IMR-90 (cell line): ENCODE measurements at regions not wholly inside any gene's neighbourhood (a gene's known extent, or its start where the extent isn't known, plus 50 kb on each side); places are given as distances from the start of the nearest gene placed in this dataset.

ENCODE experiments used
- ATAC-seq: fragments of 200-7000 bp; cut with Tn5 transposase; 2 replicates; pipeline ENCODE4 v1.9.1; 2020; ENCODE audit warnings: low read depth, mild to moderate bottlenecking, moderate library complexity
- BruUV-seq: library from RNA; stranded (reverse); fragments of 400-500 nt; replicated peaks from 2 replicates; lab custom pipeline; 2021; lab: Mats Ljungman, UMichigan
- CTCF ChIA-PET: fragments of 300-600 bp; formaldehyde crosslinking; extraction: SDS; loops from one replicate; lab custom pipeline; 2021; ENCODE audit warnings: antibody characterized with exemption; lab: Yijun Ruan, JAX
- POLR2A ChIA-PET: fragments of 300-600 bp; sonication (Branson Sonifier 250); formaldehyde crosslinking; loops from one replicate; lab custom pipeline; 2022; ENCODE audit warnings: antibody characterized with exemption; ENCODE audit not compliant: unreplicated experiment; lab: Charles Lee
- DNase-seq: peaks from one replicate; pipeline ENCODE4 v3.0.0; 2013
- H2AFZ ChIP-seq: replicated peaks from 2 replicates; pipeline ENCODE3; 2013; ENCODE audit warnings: low read length, mild to moderate bottlenecking; ENCODE audit not compliant: poor library complexity
- H2AK5ac ChIP-seq: 2 replicates; pipeline ENCODE4 v1.6.1; 2013; ENCODE audit warnings: low read depth, low read length, inconsistent platforms
- H2AK9ac ChIP-seq: replicated peaks from 2 replicates; pipeline ENCODE3; 2013; ENCODE audit warnings: mild to moderate bottlenecking, low read depth, low read length, moderate library complexity; ENCODE audit not compliant: poor library complexity
- H2BK120ac ChIP-seq: 2 replicates; pipeline ENCODE4 v1.6.1; 2013; ENCODE audit warnings: low read depth, low read length, inconsistent platforms
- H2BK15ac ChIP-seq: 3 replicates; pipeline ENCODE4 v1.6.1; 2013; ENCODE audit warnings: low read depth, low read length, inconsistent platforms
- H2BK20ac ChIP-seq: 2 replicates; pipeline ENCODE4 v1.6.1; 2013; ENCODE audit warnings: low read depth, mild to moderate bottlenecking, inconsistent platforms, low read length, moderate library complexity
- H2BK5ac ChIP-seq: 2 replicates; pipeline ENCODE4 v1.6.1; 2013; ENCODE audit warnings: mild to moderate bottlenecking, low read depth, low read length, inconsistent platforms; ENCODE audit not compliant: poor library complexity, severe bottlenecking
- H3K14ac ChIP-seq: replicated peaks from 2 replicates; pipeline ENCODE4 v1.6.1; 2013; ENCODE audit warnings: low read depth, low read length, inconsistent platforms
- H3K18ac ChIP-seq: 2 replicates; pipeline ENCODE4 v1.6.1; 2013; ENCODE audit warnings: low read depth, low read length, control low read depth
- H3K23ac ChIP-seq: 2 replicates; pipeline ENCODE4 v1.6.1; 2013; ENCODE audit warnings: low read depth, low read length, inconsistent platforms
- H3K27ac ChIP-seq: 2 replicates; pipeline ENCODE4 v1.5.1; 2013; ENCODE audit warnings: mild to moderate bottlenecking, control low read depth, low read length; ENCODE audit not compliant: insufficient read depth
- H3K27me3 ChIP-seq: 2 replicates; pipeline ENCODE4 v1.6.1; 2013; ENCODE audit warnings: low read length; ENCODE audit not compliant: control insufficient read depth, insufficient read depth
- H3K36me3 ChIP-seq: 2 replicates; pipeline ENCODE4 v1.6.1; 2013; ENCODE audit warnings: low read length, mixed read lengths; ENCODE audit not compliant: control insufficient read depth, insufficient read depth
- H3K4ac ChIP-seq: 2 replicates; pipeline ENCODE4 v1.6.1; 2013; ENCODE audit warnings: low read depth, low read length, inconsistent platforms
- H3K4me1 ChIP-seq: 2 replicates; pipeline ENCODE4 v1.6.1; 2013; ENCODE audit warnings: low read length, mixed read lengths; ENCODE audit not compliant: control insufficient read depth, insufficient read depth
- H3K4me2 ChIP-seq: 2 replicates; pipeline ENCODE4 v1.6.1; 2013; ENCODE audit warnings: low read depth, mild to moderate bottlenecking, control low read depth, low read length, moderate library complexity
- H3K4me3 ChIP-seq: 2 replicates; pipeline ENCODE4 v1.5.1; 2013; ENCODE audit warnings: low read depth, mild to moderate bottlenecking, control low read depth, low read length, moderate library complexity; ENCODE audit not compliant: insufficient read depth
- H3K56ac ChIP-seq: 2 replicates; pipeline ENCODE4 v1.6.1; 2013; ENCODE audit warnings: low read length, inconsistent platforms; ENCODE audit not compliant: insufficient read depth; ENCODE audit errors: extremely low read depth
- H3K79me1 ChIP-seq, 2 experiments: 2 replicates each; pipeline ENCODE4 v1.6.1; 2013; ENCODE audit warnings: low read length in 2 of 2, inconsistent platforms in 1 of 2, low read depth in 1 of 2
- H3K9ac ChIP-seq: 2 replicates; pipeline ENCODE4 v1.6.1; 2013; ENCODE audit warnings: low read depth, low read length, control low read depth
- H3K9me1 ChIP-seq: 2 replicates; pipeline ENCODE4 v1.6.1; 2013; ENCODE audit warnings: low read length, inconsistent platforms; ENCODE audit not compliant: insufficient read depth
- H3K9me3 ChIP-seq: 2 replicates; pipeline ENCODE4 v1.6.1; 2013; ENCODE audit warnings: low read length; ENCODE audit not compliant: control insufficient read depth, insufficient read depth
- H4K20me1 ChIP-seq: 2 replicates; pipeline ENCODE4 v1.6.1; 2013; ENCODE audit warnings: low read length, inconsistent platforms; ENCODE audit not compliant: insufficient read depth
- H4K5ac ChIP-seq: 2 replicates; pipeline ENCODE4 v1.6.1; 2013; ENCODE audit warnings: mild to moderate bottlenecking, low read depth, low read length, control low read depth
- H4K8ac ChIP-seq, 2 experiments: 2 replicates each; pipeline ENCODE4 v1.6.1; 2013; ENCODE audit warnings: low read depth in 2 of 2, low read length in 2 of 2, control low read depth in 1 of 2, inconsistent platforms in 1 of 2
- H4K91ac ChIP-seq: 2 replicates; pipeline ENCODE4 v1.6.1; 2013; ENCODE audit warnings: low read depth, low read length, inconsistent platforms; ENCODE audit not compliant: insufficient read depth
- BHLHE40 ChIP-seq: fragments of 150-350 bp; IDR thresholded peaks from 2 replicates; pipeline ENCODE4 v1.6.1; 2016; ENCODE audit warnings: mild to moderate bottlenecking, low read depth, low read length
- CEBPB ChIP-seq: IDR thresholded peaks from 2 replicates; pipeline ENCODE4 v1.6.1; 2012; ENCODE audit warnings: low read depth, low read length, improper control_type of control experiment
- CHD1 ChIP-seq: IDR thresholded peaks from 2 replicates; pipeline ENCODE4 v1.6.1; 2012; ENCODE audit warnings: low read depth, low read length, improper control_type of control experiment
- MAFK ChIP-seq: IDR thresholded peaks from 2 replicates; pipeline ENCODE4 v1.6.1; 2012; ENCODE audit warnings: low read depth, low read length, improper control_type of control experiment
- MXI1 ChIP-seq: IDR thresholded peaks from 2 replicates; pipeline ENCODE4 v1.6.1; 2012; ENCODE audit warnings: low read depth, mild to moderate bottlenecking, low read length, moderate library complexity, borderline replicate concordance
- POLR2A ChIP-seq: IDR thresholded peaks from 2 replicates; pipeline ENCODE4 v1.6.1; 2012; ENCODE audit warnings: mild to moderate bottlenecking, low read depth, low read length
- RFX5 ChIP-seq: IDR thresholded peaks from 2 replicates; pipeline ENCODE4 v1.8.0; 2012; ENCODE audit warnings: low read depth, mild to moderate bottlenecking, low read length, moderate library complexity
- SMC3 ChIP-seq: fragments of 150-350 bp; IDR thresholded peaks from 2 replicates; pipeline ENCODE4 v1.6.1; 2016; ENCODE audit warnings: low read depth, mild to moderate bottlenecking, antibody characterized with exemption, low read length, moderate library complexity
- dilution Hi-C: fragments of 300-500 bp; cut with HindIII; formaldehyde crosslinking; loops from one replicate; pipeline ENCODE4 v1.14.3; 2018; ENCODE audit warnings: low sequenced_read_pairs; ENCODE audit not compliant: unreplicated experiment
- in situ Hi-C: fragments of 300-500 bp; cut with MboI; formaldehyde crosslinking; loops from 3 replicates; pipeline ENCODE4 v1.14.3; 2019; ENCODE audit warnings: low sequenced_read_pairs, inconsistent platforms, mixed read lengths
- intact Hi-C: fragments of 100-400 bp; cut with micrococcal nuclease; formaldehyde crosslinking; loops from 2 replicates; pipeline ENCODE4 v1.10.0; 2022
- TF ChIP-seq, protein P1 (sequence below): conservative IDR thresholded peaks from 2 replicates; pipeline ENCODE4 v1.5.1; 2012; ENCODE audit warnings: mild to moderate bottlenecking, low read depth, low read length, improper control_type of control experiment
- TF ChIP-seq, protein P2 (sequence below): fragments of 150-350 bp; IDR thresholded peaks from 2 replicates; pipeline ENCODE4 v1.6.1; 2016; ENCODE audit warnings: low read depth, mild to moderate bottlenecking, low read length, moderate library complexity, borderline replicate concordance
- TF ChIP-seq, protein P3 (sequence below): fragments of 150-350 bp; IDR thresholded peaks from 2 replicates; pipeline ENCODE4 v1.6.1; 2017; ENCODE audit warnings: mild to moderate bottlenecking, antibody characterized with exemption, low read length, low read depth

DNA sequence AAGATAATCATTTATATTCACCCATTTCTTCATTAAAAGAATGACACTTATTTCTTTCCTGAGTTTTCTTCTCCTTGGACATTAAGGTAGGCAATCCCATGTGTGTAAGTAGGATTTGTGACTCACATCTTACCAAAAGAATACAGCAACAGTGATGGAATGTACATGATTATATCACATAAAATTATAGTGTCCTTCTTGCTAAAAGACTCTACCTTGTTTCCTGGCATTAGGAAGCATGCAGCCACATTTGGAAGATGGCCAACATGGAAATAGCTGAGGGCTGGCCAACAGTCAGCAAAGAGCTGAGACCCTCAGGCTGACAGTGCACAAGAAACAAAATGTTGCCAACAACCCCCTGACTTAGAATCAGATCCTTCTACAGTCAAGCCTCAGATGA lies 327.9 kb upstream of the MARCKS start:
- Histone ChIP-seq H3K9me3 (no peaks in the 10 kb centered on the region), H3K4me2 (no peak overlapping the region), H2AK9ac (peak overlapping the region; percentile 67), H3K27me3 (no peaks in the 10 kb centered on the region), H3K36me3 (no peaks in the 10 kb centered on the region), H3K79me1 (no peaks in the 10 kb centered on the region), H3K4me1 (peaks cover 2% of the 10 kb centered on the region), H3K4ac (no peak overlapping the region), H2BK120ac (no peak overlapping the region), H3K27ac (no peak overlapping the region), H3K9ac (no peak overlapping the region), H2AK5ac (peak overlapping the region; percentile 4; the same call in 1 of the 2 replicates), H3K56ac (no peak overlapping the region), H4K20me1 (no peaks in the 10 kb centered on the region), H3K23ac (no peak overlapping the region), H4K91ac (no peak overlapping the region; the same call in 1 of the 2 replicates), H2BK5ac (no peak overlapping the region), H3K4me3 (no peak overlapping the region), H3K14ac (no peak overlapping the region), H4K5ac (no peak overlapping the region), H3K18ac (no peak overlapping the region), H3K9me1 (no peaks in the 10 kb centered on the region), H2AFZ (no peak overlapping the region), H2BK20ac (no peak overlapping the region), H2BK15ac (no peak overlapping the region), H4K8ac (no peak overlapping the region)
- DNase-seq: peak; percentile 60
- CTCF ChIA-PET: no interaction called here
- in situ Hi-C loops (no loop called here), dilution Hi-C loops (no loop called here), intact Hi-C loops (no loop called here)
- BruUV-seq: no TSS peak
- TF ChIP-seq, protein P1, sequence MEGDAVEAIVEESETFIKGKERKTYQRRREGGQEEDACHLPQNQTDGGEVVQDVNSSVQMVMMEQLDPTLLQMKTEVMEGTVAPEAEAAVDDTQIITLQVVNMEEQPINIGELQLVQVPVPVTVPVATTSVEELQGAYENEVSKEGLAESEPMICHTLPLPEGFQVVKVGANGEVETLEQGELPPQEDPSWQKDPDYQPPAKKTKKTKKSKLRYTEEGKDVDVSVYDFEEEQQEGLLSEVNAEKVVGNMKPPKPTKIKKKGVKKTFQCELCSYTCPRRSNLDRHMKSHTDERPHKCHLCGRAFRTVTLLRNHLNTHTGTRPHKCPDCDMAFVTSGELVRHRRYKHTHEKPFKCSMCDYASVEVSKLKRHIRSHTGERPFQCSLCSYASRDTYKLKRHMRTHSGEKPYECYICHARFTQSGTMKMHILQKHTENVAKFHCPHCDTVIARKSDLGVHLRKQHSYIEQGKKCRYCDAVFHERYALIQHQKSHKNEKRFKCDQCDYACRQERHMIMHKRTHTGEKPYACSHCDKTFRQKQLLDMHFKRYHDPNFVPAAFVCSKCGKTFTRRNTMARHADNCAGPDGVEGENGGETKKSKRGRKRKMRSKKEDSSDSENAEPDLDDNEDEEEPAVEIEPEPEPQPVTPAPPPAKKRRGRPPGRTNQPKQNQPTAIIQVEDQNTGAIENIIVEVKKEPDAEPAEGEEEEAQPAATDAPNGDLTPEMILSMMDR: no peak
- TF ChIP-seq SMC3 (no peak), CHD1 (no peak), CEBPB (no peak), RFX5 (no peak), POLR2A (no peak), BHLHE40 (no peak), MAFK (no peak), MXI1 (no peak)
- TF ChIP-seq, protein P2, sequence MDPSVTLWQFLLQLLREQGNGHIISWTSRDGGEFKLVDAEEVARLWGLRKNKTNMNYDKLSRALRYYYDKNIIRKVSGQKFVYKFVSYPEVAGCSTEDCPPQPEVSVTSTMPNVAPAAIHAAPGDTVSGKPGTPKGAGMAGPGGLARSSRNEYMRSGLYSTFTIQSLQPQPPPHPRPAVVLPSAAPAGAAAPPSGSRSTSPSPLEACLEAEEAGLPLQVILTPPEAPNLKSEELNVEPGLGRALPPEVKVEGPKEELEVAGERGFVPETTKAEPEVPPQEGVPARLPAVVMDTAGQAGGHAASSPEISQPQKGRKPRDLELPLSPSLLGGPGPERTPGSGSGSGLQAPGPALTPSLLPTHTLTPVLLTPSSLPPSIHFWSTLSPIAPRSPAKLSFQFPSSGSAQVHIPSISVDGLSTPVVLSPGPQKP: no peak
- TF ChIP-seq, protein P3, sequence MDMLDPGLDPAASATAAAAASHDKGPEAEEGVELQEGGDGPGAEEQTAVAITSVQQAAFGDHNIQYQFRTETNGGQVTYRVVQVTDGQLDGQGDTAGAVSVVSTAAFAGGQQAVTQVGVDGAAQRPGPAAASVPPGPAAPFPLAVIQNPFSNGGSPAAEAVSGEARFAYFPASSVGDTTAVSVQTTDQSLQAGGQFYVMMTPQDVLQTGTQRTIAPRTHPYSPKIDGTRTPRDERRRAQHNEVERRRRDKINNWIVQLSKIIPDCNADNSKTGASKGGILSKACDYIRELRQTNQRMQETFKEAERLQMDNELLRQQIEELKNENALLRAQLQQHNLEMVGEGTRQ: no peak
- no peak; the same call in 1 of the 2 replicates for ATAC-seq
- POLR2A ChIA-PET: no interaction called here
